ENCODE measurements at regions not wholly inside any gene's neighbourhood (a gene's known extent, or its start where the extent isn't known, plus 50 kb on each side); places are given as distances from the start of the nearest gene placed in this dataset.

- TF ChIP-seq, protein P1, sequence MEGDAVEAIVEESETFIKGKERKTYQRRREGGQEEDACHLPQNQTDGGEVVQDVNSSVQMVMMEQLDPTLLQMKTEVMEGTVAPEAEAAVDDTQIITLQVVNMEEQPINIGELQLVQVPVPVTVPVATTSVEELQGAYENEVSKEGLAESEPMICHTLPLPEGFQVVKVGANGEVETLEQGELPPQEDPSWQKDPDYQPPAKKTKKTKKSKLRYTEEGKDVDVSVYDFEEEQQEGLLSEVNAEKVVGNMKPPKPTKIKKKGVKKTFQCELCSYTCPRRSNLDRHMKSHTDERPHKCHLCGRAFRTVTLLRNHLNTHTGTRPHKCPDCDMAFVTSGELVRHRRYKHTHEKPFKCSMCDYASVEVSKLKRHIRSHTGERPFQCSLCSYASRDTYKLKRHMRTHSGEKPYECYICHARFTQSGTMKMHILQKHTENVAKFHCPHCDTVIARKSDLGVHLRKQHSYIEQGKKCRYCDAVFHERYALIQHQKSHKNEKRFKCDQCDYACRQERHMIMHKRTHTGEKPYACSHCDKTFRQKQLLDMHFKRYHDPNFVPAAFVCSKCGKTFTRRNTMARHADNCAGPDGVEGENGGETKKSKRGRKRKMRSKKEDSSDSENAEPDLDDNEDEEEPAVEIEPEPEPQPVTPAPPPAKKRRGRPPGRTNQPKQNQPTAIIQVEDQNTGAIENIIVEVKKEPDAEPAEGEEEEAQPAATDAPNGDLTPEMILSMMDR (conservative IDR thresholded peaks at IDR 0.05; ENCODE audit: low read length): no peak
- no peak for TF ChIP-seq EZH2phosphoT487 (IDR thresholded peaks at IDR 0.05; ENCODE audit: borderline replicate concordance, low read depth, low read length)
These were observed 149.7 kb upstream of the ADCY2 start for GRCh38 chr5:7246287-7246686.
